ENCODE measurements at regions not wholly inside any gene's neighbourhood (a gene's known extent, or its start where the extent isn't known, plus 50 kb on each side); places are given as distances from the start of the nearest gene placed in this dataset.
A peak's percentile ranks its signal among the peaks of the same experiment; 100 is the strongest.

- peak; percentile 17 for DNase-seq (ENCODE audit: low read depth)
- no peak for TF ChIP-seq CTCF (conservative IDR thresholded peaks at IDR 0.05; ENCODE audit: low read depth, low read length)
- H3K4me3 ChIP-seq (ENCODE audit: low read length) = no peak overlapping the region
Observed at GRCh38 chr20:51860111-51860882, 58.0 kb upstream of the SALL4 start.

GRCh38 chr20:51856432-51856831, 54.1 kb upstream of the SALL4 start:
- no peak for TF ChIP-seq CTCF (conservative IDR thresholded peaks at IDR 0.05; ENCODE audit: low read depth, low read length)
- H3K4me3 ChIP-seq (ENCODE audit: low read length) = no peak overlapping the region
- no peak for DNase-seq (ENCODE audit: low read depth)

- TF ChIP-seq CTCF (conservative IDR thresholded peaks at IDR 0.05; ENCODE audit: low read depth, low read length) = no peak
- DNase-seq (ENCODE audit: low read depth) = peak; percentile 9
- no peak overlapping the region for H3K4me3 ChIP-seq (ENCODE audit: low read length)
Observed at GRCh38 chr20:51854921-51855320, 52.6 kb upstream of the SALL4 start.

All from retinal pigment epithelial cell (primary cell).